Kidney epithelial cell (primary cell): ENCODE measurements at regions not wholly inside any gene's neighbourhood (a gene's known extent, or its start where the extent isn't known, plus 50 kb on each side); places are given as distances from the start of the nearest gene placed in this dataset.

ENCODE experiments used
- DNase-seq: peaks from one replicate; pipeline ENCODE4 v3.0.0-alpha.2; 2010; ENCODE audit warnings: low read depth
- H3K27me3 ChIP-seq: 2 replicates; pipeline ENCODE4 v1.6.0; 2011; ENCODE audit warnings: low read length; ENCODE audit not compliant: control insufficient read depth, insufficient read depth
- H3K36me3 ChIP-seq: 2 replicates; pipeline ENCODE4 v1.5.1; 2011; ENCODE audit warnings: low read length; ENCODE audit not compliant: control insufficient read depth, insufficient read depth
- H3K4me3 ChIP-seq: 2 replicates; pipeline ENCODE4 v1.5.1; 2011; ENCODE audit warnings: low read depth, mild to moderate bottlenecking, control low read depth, low read length
- TF ChIP-seq, protein P1 (sequence below): IDR thresholded peaks from 2 replicates; pipeline ENCODE4 v1.5.1; 2011; ENCODE audit warnings: mild to moderate bottlenecking, moderate library complexity, low read length, control low read depth, inconsistent platforms; ENCODE audit not compliant: insufficient read depth, poor library complexity, severe bottlenecking

DNA sequence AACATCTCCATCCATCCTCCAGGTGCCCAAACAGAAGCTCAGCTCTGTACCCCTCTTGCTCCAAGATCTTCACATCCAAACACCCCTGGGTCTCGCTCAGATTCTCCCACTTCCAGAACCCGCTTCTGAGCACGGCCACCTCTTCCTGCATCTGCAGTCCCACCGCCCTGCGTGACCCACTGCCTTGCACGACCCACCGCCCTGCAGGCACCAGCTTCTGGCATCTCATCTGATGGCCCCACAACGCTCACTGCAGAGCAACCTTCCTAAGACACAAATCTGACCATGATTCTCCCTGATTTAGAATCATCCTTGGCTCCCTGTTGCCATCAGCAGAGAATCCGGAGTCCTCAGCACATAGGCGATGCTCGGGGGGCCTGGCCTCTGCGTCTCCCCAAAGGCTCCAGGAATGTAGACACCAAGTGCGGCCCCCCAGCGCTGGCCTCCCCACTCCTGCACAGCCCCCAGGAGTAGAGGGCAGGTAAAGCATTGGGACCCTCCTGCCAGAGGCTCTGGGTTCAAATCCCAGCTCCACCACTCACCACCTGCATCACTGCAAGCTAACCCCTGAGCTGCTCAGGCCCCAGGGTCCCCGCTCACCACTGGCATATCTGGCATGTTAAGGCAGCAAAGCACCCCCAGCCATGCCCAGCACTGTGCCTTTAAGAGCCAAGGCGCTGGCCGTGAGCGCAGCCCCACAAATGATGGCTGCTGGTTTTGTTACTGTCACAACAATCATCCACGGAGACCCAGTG is 459.3 kb downstream of the BRD1 start:
- no peak overlapping the region for H3K4me3 ChIP-seq
- TF ChIP-seq, protein P1, sequence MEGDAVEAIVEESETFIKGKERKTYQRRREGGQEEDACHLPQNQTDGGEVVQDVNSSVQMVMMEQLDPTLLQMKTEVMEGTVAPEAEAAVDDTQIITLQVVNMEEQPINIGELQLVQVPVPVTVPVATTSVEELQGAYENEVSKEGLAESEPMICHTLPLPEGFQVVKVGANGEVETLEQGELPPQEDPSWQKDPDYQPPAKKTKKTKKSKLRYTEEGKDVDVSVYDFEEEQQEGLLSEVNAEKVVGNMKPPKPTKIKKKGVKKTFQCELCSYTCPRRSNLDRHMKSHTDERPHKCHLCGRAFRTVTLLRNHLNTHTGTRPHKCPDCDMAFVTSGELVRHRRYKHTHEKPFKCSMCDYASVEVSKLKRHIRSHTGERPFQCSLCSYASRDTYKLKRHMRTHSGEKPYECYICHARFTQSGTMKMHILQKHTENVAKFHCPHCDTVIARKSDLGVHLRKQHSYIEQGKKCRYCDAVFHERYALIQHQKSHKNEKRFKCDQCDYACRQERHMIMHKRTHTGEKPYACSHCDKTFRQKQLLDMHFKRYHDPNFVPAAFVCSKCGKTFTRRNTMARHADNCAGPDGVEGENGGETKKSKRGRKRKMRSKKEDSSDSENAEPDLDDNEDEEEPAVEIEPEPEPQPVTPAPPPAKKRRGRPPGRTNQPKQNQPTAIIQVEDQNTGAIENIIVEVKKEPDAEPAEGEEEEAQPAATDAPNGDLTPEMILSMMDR = no peak
- no peaks in the 10 kb centered on the region for H3K36me3 ChIP-seq
- DNase-seq = no peak
- H3K27me3 ChIP-seq = no peaks in the 10 kb centered on the region

DNA sequence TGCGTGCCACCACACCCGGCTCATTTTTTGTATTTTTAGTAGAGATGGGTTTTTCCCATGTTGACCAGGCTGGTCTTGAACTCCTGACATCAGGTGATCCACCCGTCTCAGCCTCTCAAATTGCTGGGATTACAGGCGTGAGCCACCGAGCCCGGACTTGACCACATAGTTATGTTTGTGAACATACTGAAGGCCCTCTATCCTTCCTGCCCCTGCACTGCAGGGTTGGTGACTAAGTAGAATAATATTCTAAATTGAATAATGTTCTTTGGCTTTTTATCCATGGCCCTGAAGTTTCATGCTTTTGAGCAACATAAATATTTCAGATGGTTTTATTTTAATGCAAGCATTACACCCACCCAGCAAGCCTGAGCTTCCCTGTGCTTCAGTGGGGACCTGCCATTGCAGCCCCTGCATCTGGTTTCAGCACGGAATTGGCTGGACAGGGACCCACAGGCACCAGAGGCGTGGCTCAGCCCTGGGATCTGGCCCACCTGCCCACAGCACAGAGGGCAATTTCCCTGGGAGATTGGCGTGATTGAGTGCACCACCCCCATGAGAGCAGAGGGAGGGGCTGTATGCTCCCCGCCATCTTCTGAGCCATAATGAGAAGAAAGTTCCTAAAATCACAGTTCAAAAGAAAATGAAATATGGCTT is 460.5 kb downstream of the BRD1 start:
- TF ChIP-seq, protein P1 = no peak
- Histone ChIP-seq H3K36me3 (no peaks in the 10 kb centered on the region), H3K27me3 (no peaks in the 10 kb centered on the region), H3K4me3 (no peak overlapping the region)
- no peak for DNase-seq

DNA sequence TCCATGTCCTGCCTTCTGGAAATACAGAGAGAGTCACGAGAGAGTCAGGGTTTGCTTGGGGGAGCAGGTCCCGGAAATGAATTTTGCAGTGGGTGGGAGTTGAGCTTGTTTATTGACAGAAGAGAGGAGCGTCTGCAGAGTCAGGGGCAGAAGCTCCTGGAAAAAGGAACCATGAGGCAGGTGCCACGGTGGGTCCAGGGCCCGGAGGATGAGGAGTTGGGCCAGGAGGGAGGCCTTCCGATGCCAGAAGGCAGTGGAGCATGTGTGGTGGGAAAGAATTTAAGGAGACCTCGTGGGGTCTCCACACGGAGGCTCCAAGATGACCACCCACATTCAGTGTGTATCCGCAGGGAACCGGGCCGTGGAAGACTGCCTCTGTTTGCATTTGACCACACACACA is 461.2 kb downstream of the BRD1 start:
- no peak overlapping the region for H3K4me3 ChIP-seq
- H3K36me3 ChIP-seq = no peaks in the 10 kb centered on the region
- TF ChIP-seq, protein P1 = no peak
- DNase-seq = no peak
- H3K27me3 ChIP-seq = no peaks in the 10 kb centered on the region

DNA sequence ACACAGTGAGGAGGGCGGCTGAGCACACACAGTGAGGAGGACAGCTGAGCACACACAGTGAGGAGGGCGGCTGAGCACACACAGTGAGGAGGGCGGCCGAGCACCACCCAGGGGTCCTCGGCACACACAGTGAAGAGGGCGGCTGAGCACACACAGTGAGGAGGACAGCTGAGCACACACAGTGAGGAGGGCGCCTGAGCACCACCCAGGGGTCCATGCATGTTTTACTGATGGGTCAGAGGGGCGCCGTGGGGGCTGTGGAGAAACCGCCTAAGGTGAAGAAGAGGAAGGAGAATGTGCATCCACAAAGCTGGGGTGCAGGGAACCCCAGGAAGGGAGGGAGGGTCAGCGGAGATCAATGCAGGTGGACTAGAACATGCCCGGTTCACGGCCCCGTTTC is 461.8 kb downstream of the BRD1 start:
- DNase-seq = no peak
- Histone ChIP-seq H3K36me3 (no peaks in the 10 kb centered on the region), H3K27me3 (no peaks in the 10 kb centered on the region), H3K4me3 (no peak overlapping the region)
- TF ChIP-seq, protein P1 = no peak

DNA sequence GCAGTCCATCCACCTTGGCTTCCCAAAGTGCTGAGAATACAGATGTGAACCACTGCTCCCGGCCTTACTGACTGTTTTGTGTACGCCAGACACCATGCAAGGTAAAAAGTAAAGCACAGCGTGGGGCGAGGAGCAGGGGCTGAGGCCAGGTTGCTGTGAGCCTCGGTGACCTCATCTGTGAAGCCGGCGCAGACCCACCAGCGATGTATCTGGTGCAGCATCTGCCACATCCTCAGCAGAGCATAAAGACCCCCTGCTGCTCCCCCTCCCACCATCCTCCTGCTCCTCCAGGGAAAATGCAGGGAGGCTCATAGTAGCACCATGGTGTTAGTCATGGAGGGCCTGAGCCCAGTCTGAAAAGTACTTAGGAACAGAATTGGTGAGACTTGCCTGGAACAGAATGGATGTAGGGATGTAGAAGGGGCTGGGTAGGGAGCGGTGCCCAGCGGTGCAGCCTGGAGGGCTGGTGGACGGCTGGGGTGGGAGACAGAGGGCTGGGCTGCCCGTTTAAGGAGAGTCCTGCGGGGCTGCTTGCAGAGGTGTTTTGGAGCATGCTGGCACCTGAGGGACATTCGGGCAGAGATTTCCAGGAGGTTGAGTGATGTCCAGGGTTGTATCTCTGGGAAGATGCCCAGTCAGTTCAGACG is 462.4 kb downstream of the BRD1 start:
- no peak overlapping the region for H3K4me3 ChIP-seq
- no peak for DNase-seq
- no peaks in the 10 kb centered on the region for H3K36me3 ChIP-seq
- TF ChIP-seq, protein P1 = no peak
- H3K27me3 ChIP-seq = no peaks in the 10 kb centered on the region

DNA sequence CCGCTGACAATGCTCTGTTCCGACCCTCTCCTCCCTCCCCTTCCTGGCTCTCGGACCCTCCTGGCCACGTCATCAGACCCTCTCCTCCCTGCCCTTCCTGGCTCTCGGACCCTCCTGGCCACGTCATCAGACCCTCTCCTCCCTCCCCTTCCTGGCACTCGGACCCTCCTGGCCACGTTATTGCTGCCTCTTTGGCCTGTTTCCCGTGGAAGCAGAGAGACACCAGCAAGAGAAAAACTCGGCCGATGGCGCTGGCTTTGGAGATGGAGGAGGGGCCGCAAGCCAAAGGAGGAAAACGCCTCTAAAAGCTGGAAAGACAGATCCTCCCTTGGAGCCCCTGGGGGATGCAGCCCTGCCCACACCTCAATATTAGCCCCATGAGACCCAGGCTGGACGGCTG is 463.3 kb downstream of the BRD1 start:
- no peak overlapping the region for H3K4me3 ChIP-seq
- TF ChIP-seq, protein P1 = no peak
- DNase-seq = no peak
- H3K27me3 ChIP-seq = no peaks in the 10 kb centered on the region
- H3K36me3 ChIP-seq = no peaks in the 10 kb centered on the region
